Ishikawa (cell line): ENCODE measurements at regions not wholly inside any gene's neighbourhood (a gene's known extent, or its start where the extent isn't known, plus 50 kb on each side); places are given as distances from the start of the nearest gene placed in this dataset.

ENCODE experiments used
- CEBPB ChIP-seq: IDR thresholded peaks from 2 replicates; pipeline ENCODE4 v1.6.1; 2012
- CREB1 ChIP-seq: IDR thresholded peaks from 2 replicates; pipeline ENCODE4 v1.6.1; 2012; ENCODE audit warnings: low read depth
- EGR1 ChIP-seq: IDR thresholded peaks from 2 replicates; pipeline ENCODE4 v1.6.1; 2012
- EP300 ChIP-seq: IDR thresholded peaks from 2 replicates; pipeline ENCODE4 v1.6.1; 2012; ENCODE audit warnings: borderline replicate concordance
- FOXM1 ChIP-seq: IDR thresholded peaks from 2 replicates; pipeline ENCODE4 v1.6.1; 2012; ENCODE audit warnings: low read depth, borderline replicate concordance
- MAX ChIP-seq: IDR thresholded peaks from 2 replicates; pipeline ENCODE4 v1.6.1; 2012
- NFIC ChIP-seq: IDR thresholded peaks from 2 replicates; pipeline ENCODE4 v1.6.1; 2012
- RAD21 ChIP-seq: IDR thresholded peaks from 2 replicates; pipeline ENCODE4 v1.6.1; 2012; ENCODE audit warnings: low read depth
- REST ChIP-seq: IDR thresholded peaks from 2 replicates; pipeline ENCODE4 v1.6.1; 2012; ENCODE audit warnings: low read depth, mild to moderate bottlenecking
- TAF1 ChIP-seq: IDR thresholded peaks from 2 replicates; pipeline ENCODE4 v1.6.1; 2012; ENCODE audit warnings: low read depth, mild to moderate bottlenecking
- TCF12 ChIP-seq: IDR thresholded peaks from 2 replicates; pipeline ENCODE4 v1.6.1; 2012; ENCODE audit warnings: low read depth
- TEAD4 ChIP-seq: IDR thresholded peaks from 2 replicates; pipeline ENCODE4 v1.6.1; 2012
- USF1 ChIP-seq: IDR thresholded peaks from 2 replicates; pipeline ENCODE4 v1.6.1; 2012
- YY1 ChIP-seq: IDR thresholded peaks from 2 replicates; pipeline ENCODE4 v1.6.1; 2012; ENCODE audit warnings: low read depth
- ZBTB7A ChIP-seq: IDR thresholded peaks from 2 replicates; pipeline ENCODE4 v1.6.1; 2012; ENCODE audit warnings: low read depth

GRCh38 chr7:49718760-49719159 is 54.7 kb upstream of the VWC2 start:
- TF ChIP-seq NFIC (no peak), TCF12 (no peak), YY1 (no peak), ZBTB7A (no peak), REST (no peak), EP300 (no peak), TEAD4 (no peak), USF1 (no peak), CEBPB (no peak), RAD21 (no peak), EGR1 (no peak), MAX (no peak), TAF1 (no peak), CREB1 (no peak), FOXM1 (no peak)

GRCh38 chr7:49721441-49721840 is 52.0 kb upstream of the VWC2 start:
- TF ChIP-seq TCF12, result no peak
- no peak for TF ChIP-seq EP300
- TF ChIP-seq RAD21, result no peak
- no peak for TF ChIP-seq REST
- TF ChIP-seq ZBTB7A, result no peak
- TF ChIP-seq CREB1, result no peak
- no peak for TF ChIP-seq YY1
- no peak for TF ChIP-seq NFIC
- TF ChIP-seq EGR1, result no peak
- no peak for TF ChIP-seq MAX
- TF ChIP-seq USF1, result no peak
- TF ChIP-seq FOXM1, result no peak
- TF ChIP-seq TEAD4, result no peak
- no peak for TF ChIP-seq CEBPB
- TF ChIP-seq TAF1, result no peak
